ENCODE measurements at regions not wholly inside any gene's neighbourhood (a gene's known extent, or its start where the extent isn't known, plus 50 kb on each side); places are given as distances from the start of the nearest gene placed in this dataset.
"Not testable (repeated sequence)": the region's sequence is repeated elsewhere in the genome, so short reads cannot be mapped to it uniquely, and the experiment has no call there.

DNA sequence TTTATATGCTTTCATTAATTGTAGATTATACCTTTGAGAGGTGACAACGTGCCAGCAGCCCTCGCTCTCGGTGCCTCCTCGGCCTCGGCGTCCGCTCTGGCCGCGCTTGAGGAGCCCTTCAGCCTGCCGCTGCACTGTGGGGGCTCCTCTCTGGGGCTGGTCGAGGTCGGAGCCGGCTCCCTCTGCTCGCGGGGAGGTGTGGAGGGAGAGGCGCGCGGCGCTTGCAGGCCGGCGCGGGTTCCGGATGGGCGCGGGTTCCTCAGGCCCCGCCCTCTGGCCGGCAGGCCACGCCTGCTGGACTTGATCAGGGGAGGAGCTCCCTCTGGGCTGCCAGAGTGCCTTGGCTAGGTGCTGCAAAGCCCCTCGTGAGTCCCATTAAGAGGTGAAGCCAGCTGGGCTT is 321.1 kb upstream of the PCDH18 start:
- DNase-seq (ENCODE audit: low spot score), result no peak

- no peak for DNase-seq (ENCODE audit: low spot score)
Measured at GRCh38 chr4:137852326-137852725, 320.0 kb upstream of the PCDH18 start.

DNA sequence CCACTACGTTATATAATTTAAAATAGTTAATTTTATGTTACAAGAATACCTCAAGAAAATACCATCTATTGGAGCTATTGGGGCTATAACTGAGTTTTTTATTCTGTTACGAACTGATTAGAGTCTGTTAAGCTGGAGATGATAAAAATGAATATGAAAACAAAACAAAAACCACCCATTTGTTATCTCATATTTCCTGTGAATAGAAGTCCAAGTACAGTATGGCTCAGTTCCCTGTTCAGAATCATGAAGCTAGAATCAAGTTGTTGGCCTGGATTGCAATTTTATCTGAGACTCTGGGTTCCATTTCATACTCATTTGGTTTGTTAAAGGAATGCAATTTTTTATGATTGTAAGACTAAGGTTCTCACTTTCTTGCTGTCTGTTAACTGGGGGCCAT is 319.1 kb upstream of the PCDH18 start:
- DNase-seq (ENCODE audit: low spot score), result no peak

- DNase-seq (ENCODE audit: low spot score), result not testable (repeated sequence)
Measured at GRCh38 chr4:137827945-137828344, 295.7 kb upstream of the PCDH18 start.

GRCh38 chr4:137825505-137825904 is 293.2 kb upstream of the PCDH18 start:
- no peak for DNase-seq (ENCODE audit: low spot score)

DNA sequence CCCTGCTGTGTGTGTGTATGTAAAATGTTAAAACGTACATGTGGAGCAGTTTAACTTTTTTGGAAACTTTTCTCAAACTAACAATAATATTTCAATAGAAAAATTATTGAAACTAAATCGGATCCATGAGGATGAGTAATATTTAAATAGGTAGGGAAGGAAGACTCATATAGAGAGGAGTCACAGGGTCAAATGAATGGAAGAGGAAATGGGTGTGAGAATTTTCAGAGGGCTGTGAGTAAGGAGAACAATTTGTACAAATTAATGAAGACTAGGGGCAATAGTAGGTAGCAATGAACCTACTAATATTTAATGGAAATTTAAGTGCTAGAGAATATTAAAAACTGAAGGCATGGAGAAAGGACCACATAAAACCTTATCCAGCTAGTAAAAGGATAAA is 290.7 kb upstream of the PCDH18 start:
- DNase-seq (ENCODE audit: low spot score), result no peak

- no peak for DNase-seq (ENCODE audit: low spot score)
Measured at GRCh38 chr4:137819964-137820383, 287.7 kb upstream of the PCDH18 start.

GRCh38 chr4:137812258-137812657 is 280.0 kb upstream of the PCDH18 start:
- DNase-seq (ENCODE audit: low spot score), result no peak

DNA sequence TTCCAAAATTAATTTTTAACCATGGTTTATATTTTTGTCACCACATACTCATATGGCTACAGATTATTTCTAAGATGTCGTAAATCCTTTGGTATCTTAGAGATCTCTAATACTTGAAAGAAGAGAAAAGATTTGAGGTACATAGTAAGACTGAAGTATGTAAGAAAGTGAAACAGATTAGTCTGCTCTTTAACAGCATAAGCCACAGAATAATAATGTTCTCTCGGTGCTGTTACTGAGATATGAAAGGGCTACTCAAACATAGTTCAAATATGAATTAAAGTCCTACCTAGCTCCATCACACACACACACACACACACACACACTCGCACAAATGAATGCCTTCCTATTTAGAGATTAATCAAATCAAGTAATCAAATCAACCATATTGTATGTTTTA is 274.1 kb upstream of the PCDH18 start:
- DNase-seq (ENCODE audit: low spot score), result no peak

- no peak for DNase-seq (ENCODE audit: low spot score)
Measured at GRCh38 chr4:137804906-137805495, 272.7 kb upstream of the PCDH18 start.

DNA sequence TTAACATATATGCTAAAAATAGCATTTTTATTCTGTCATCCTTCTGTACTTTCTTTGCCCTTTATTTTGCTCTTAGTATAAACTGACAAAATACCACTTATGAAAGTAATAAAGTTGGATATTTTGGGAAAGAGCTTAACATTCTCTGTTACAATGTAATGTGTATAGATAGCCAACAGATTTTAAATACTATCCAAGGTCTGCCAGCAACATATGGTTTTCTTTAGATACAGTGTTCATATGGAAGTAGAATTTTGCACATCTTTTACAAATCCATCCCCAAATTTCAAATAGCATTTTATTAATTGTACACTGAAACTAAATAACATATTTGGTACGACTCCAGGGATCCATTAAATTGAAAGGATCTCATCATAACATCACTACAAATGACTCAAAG is 268.6 kb upstream of the PCDH18 start:
- DNase-seq (ENCODE audit: low spot score), result no peak

DNA sequence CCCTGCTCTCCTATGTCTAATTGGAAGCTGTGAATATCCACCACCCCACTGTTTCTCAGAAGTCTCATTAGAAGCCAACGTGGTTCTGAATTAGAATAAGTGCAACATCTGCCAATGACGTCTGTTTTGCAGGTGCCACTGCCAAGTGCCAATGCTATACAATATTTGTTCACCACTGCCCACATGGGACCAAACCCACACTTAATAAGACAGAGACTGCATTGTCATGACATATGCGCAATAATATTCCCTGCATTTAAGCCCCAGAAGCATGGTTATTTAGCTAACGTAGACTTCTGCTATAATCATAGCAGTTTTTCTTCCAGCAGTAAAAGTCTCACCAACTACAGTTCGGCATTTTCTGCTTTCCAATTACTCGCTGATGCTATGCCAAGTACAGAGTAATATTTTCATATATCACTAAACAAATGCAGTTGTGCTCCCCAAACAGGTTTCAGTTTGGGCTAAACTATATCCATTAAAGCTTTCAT is 262.5 kb upstream of the PCDH18 start:
- no peak for DNase-seq (ENCODE audit: low spot score)

DNA sequence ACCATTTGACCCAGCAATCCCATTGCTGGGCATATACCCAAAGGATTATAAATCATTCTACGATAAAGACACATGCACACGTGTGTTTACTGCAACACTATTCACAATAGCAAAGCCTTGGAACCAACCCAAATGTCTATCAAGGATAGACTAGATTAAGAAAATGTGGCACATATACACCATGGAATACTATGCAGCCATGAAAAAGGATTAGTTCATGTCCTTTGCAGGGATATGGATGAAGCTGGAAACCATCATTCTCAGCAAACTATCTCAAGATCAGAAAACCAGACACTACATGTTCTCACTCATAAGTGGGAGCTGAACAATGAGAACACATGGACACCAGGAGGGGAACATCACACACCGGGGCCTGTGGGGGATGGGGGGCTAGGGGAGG is 257.0 kb upstream of the PCDH18 start:
- not testable (repeated sequence) for DNase-seq (ENCODE audit: low spot score)

- DNase-seq (ENCODE audit: low spot score), result not testable (repeated sequence)
Measured at GRCh38 chr4:137783923-137784322, 251.6 kb upstream of the PCDH18 start.

DNA sequence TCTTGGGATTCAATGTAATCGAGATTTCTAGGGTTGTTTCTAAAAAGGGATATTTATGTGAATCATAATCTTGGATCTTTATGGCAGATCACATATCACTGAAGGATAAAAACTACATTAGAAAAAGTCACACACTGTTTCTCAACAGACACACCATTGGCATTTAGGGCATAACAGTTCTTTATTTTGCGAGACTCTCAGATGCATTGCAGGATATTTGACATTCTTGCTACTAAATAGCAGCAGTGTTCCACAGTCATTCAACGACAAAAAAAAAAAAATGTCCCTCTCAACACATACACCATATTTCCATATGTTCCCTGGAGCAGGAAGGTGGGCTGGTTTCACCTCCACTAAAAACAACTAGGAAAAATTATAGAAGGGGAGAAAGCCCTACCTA is 243.4 kb upstream of the PCDH18 start:
- no peak for DNase-seq (ENCODE audit: low spot score)

DNA sequence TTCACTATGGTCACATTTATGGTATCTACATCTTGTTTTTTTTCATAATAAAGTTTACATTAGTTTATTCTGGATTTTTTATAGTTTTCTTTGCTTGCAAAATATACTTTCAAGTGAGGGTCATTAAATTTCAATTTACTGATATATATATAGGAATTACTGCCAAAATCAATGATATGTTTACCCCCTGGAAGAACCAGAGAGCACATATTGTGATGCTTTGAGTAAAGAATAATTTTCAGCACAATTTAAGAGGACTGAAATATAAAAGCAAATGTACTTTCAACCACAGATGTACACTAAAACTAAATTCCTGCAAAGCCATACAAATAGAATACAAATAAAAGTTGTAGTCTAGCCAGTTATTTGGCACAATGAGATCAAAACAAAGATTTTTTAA is 242.2 kb upstream of the PCDH18 start:
- no peak for DNase-seq (ENCODE audit: low spot score)

GRCh38 chr4:137768881-137769280 is 236.6 kb upstream of the PCDH18 start:
- peak; percentile 2 for DNase-seq (ENCODE audit: low spot score)

GRCh38 chr4:137768196-137768595 is 235.9 kb upstream of the PCDH18 start:
- no peak for DNase-seq (ENCODE audit: low spot score)

DNA sequence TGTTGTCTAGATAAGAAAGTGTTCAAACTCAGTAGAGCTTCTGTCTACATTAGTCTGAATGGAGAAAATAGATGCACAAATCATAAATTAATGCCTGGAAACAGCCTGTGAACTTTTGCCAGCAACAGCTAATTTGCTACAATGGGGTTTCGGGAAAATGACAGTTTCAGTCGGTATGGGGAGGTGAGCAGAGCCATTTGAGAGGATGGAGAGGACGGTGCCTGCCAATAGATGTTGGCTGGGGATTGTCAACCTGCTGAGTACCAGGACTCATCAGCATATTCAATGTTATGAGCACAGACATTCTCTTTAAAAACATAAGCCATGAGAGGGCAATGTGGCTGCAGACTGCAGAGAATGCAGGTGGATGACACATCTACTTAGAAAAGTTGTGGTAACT is 230.3 kb upstream of the PCDH18 start:
- DNase-seq (ENCODE audit: low spot score), result no peak

DNA sequence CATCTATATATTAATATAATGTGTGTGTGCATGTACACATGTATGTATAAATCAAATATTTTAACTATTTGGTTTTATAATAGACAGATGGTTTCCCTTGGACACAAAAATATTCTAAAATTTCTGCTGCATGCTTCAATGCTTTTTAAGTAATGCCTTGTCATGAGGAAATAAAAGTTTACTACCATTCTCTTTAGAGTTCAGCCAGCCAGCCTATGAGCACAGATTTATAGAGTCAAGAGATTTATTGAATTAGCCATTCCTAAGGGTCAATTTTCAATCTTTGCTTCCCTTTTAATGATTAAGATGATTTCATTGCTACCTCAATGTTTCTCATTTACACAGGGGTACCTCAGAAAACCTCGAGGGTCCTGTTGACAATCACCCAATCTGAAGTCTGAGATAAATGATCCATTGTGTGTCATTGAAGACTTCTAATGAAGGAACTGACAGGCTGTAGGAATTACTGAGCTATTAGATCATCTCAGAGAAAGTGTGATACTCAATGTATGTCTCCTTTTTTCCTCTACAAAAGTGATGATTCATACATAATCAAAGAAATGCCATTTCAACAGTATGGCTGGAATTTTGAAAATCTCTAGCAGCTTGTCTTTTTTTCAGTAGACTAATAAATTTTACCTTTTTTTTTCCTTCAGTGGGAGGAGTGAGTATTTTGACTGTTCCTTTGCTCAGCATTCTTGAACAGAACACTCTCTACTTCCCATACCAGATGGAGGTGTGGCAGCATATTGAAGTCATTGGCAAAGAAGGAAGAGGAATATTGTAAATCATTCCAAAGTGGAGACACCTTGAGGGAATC is 222.6 kb upstream of the PCDH18 start:
- DNase-seq (ENCODE audit: low spot score), result peak; percentile 25

DNA sequence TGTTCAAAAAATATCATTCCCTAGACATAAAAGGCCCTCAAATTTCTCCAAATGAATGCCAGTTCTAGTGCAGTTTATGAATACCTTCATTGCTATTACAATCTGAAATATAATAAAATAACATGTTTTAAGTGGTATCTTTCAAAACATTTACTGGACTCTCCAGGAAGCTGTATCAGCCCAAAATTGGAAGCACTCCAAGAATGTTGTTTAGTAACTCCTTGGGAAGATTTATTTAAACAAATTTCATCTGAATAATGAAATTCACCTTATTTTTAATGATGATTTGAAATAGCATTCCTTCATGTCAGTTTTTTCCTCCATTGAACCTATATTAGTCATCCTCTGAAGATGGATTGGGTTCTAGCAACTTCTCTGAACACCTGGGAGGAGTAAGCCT is 217.2 kb upstream of the PCDH18 start:
- no peak for DNase-seq (ENCODE audit: low spot score)

GRCh38 chr4:137748616-137749015 is 216.3 kb upstream of the PCDH18 start:
- DNase-seq (ENCODE audit: low spot score), result no peak

DNA sequence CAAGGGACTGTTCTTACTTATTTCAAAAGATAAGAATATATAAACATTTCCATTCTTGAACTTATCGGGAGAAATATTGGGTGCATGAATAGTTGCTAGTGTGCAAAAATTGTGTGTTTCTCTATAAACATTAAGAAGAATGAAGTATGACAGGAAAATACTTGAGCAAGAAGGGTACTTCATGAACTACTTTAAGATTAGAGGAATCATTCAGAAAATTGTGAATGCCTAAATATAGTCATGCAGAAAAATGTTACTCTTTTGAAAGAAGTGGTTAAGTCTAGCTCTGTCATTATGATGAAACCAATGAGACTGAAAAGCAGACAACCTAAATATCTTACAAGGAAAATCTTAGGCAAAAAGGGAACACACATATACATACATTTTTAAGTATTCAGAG is 207.8 kb upstream of the PCDH18 start:
- DNase-seq (ENCODE audit: low spot score), result no peak

GRCh38 chr4:137739391-137739790 is 207.1 kb upstream of the PCDH18 start:
- DNase-seq (ENCODE audit: low spot score), result no peak
